ENCODE measurements at regions not wholly inside any gene's neighbourhood (a gene's known extent, or its start where the extent isn't known, plus 50 kb on each side); places are given as distances from the start of the nearest gene placed in this dataset.

DNA sequence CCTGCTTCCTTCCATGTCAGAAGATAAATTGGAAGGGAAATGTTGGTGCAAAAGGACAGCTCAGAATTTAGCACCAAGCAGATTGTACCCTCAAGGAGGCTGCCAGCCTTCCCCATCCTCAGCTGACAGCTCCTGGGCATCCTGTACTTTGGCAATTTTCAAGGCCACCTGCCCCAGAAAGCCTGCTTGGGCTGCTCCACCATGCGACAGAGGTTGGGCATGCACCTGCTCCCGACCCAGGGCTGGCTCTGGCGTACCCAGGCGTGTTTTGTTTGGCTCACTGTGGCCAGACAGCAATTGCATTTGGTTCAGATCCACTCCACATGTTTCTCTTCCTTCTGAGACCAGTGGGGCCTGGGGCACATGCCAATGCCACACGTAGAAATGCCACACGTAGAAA lies 547.8 kb downstream of the NPHP4 start:
- Histone ChIP-seq H4K20me1 (ENCODE audit: insufficient read depth, low read length) (no peaks in the 10 kb centered on the region), H2AFZ (ENCODE audit: insufficient read depth, low read depth, low read length, poor library complexity, severe bottlenecking) (no peak overlapping the region), H3K4me3 (replicated peaks in 1 of 3; ENCODE audit: low read depth in 2 of 3, low read length in 3 of 3) (no peak overlapping the region), H3K79me2 (ENCODE audit: insufficient read depth, low read length) (no peaks in the 10 kb centered on the region), H3K27me3 (ENCODE audit: control insufficient read depth in 2 of 2, insufficient read depth in 2 of 2, low read length in 2 of 2) (no peaks in the 10 kb centered on the region), H3K36me3 (replicated peaks in 1 of 2; ENCODE audit: control insufficient read depth in 1 of 2, insufficient read depth in 2 of 2, low read length in 2 of 2) (no peaks in the 10 kb centered on the region), H3K9ac (ENCODE audit: insufficient read depth, low read length, poor library complexity, severe bottlenecking) (no peak overlapping the region), H3K4me1 (ENCODE audit: control insufficient read depth in 1 of 2, insufficient read depth in 2 of 2, low read length in 2 of 2) (no peaks in the 10 kb centered on the region), H3K27ac (ENCODE audit: low read depth in 1 of 2, low read length in 2 of 2) (no peak overlapping the region), H3K9me3 (replicated peaks in 1 of 2; ENCODE audit: control insufficient read depth in 1 of 2, insufficient read depth in 1 of 2, low read length in 2 of 2) (no peaks in the 10 kb centered on the region), H3K4me2 (replicated peaks; ENCODE audit: extremely low read depth, low read length, poor library complexity, severe bottlenecking) (no peak overlapping the region)
- Mint-ChIP-seq H3K4me1 (no peaks in the 10 kb centered on the region), H3K4me3 (no peak overlapping the region), H3K9me3 (peaks cover 0 to 3% (median under 1%) of the 10 kb centered on the region in 7 donors), H3K27ac (no peak overlapping the region), H3K27me3 (ENCODE audit: low read depth in 3 of 3) (peaks cover 0 to 10% (median 2%) of the 10 kb centered on the region in 3 donors), H3K36me3 (no peaks in the 10 kb centered on the region)
- no peak for DNase-seq
- 91% methylated on average over 6 of the region's 6 CpGs for WGBS (ENCODE audit: insufficient coverage)
- TF ChIP-seq, protein P1, sequence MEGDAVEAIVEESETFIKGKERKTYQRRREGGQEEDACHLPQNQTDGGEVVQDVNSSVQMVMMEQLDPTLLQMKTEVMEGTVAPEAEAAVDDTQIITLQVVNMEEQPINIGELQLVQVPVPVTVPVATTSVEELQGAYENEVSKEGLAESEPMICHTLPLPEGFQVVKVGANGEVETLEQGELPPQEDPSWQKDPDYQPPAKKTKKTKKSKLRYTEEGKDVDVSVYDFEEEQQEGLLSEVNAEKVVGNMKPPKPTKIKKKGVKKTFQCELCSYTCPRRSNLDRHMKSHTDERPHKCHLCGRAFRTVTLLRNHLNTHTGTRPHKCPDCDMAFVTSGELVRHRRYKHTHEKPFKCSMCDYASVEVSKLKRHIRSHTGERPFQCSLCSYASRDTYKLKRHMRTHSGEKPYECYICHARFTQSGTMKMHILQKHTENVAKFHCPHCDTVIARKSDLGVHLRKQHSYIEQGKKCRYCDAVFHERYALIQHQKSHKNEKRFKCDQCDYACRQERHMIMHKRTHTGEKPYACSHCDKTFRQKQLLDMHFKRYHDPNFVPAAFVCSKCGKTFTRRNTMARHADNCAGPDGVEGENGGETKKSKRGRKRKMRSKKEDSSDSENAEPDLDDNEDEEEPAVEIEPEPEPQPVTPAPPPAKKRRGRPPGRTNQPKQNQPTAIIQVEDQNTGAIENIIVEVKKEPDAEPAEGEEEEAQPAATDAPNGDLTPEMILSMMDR (IDR thresholded peaks at IDR 0.05), result no peak
- intact Hi-C loops (cut with micrococcal nuclease), result no loop called here

DNA sequence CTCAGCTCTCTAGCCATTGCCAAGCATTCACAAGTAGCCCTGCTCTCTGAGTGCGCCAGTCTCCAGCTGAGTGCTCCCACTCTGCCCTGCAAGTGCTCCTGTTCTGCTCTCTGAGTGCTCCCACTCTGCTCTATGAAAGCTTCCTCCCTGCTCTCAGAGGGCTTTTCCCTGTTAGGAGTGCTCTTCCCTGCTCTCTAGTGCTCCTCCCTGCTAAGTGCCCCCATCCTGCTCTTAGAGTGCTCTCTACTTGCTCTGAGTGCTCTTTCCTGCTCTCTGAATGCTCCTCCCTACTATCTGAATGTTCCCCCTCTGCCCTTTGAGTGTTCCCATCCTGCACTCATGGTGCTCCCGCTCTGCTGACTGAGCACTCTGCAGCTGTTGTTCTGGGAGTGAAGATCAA lies 555.4 kb downstream of the NPHP4 start:
- no peaks in the 10 kb centered on the region for H4K20me1 ChIP-seq (ENCODE audit: insufficient read depth, low read length)
- H3K4me3 Mint-ChIP-seq, result no peak overlapping the region
- H3K4me1 Mint-ChIP-seq, result no peaks in the 10 kb centered on the region
- WGBS (ENCODE audit: insufficient coverage), result 80% methylated on average over 2 of the region's 2 CpGs
- no peak overlapping the region for H2AFZ ChIP-seq (ENCODE audit: insufficient read depth, low read depth, low read length, poor library complexity, severe bottlenecking)
- no peaks in the 10 kb centered on the region for H3K79me2 ChIP-seq (ENCODE audit: insufficient read depth, low read length)
- intact Hi-C loops (cut with micrococcal nuclease), result no loop called here
- peaks cover 0 to 9% (median 4%) of the 10 kb centered on the region in 7 donors for H3K9me3 Mint-ChIP-seq
- no peak overlapping the region for H3K9ac ChIP-seq (ENCODE audit: insufficient read depth, low read length, poor library complexity, severe bottlenecking)
- H3K9me3 ChIP-seq (replicated peaks in 1 of 2; ENCODE audit: control insufficient read depth in 1 of 2, insufficient read depth in 1 of 2, low read length in 2 of 2), result peaks cover 0 to 5% of the 10 kb centered on the region in 2 donors
- H3K27ac Mint-ChIP-seq, result no peak overlapping the region
- DNase-seq, result no peak
- H3K27me3 Mint-ChIP-seq (ENCODE audit: low read depth in 3 of 3), result peaks cover 5 to 10% (median 7%) of the 10 kb centered on the region in 3 donors
- no peak overlapping the region for H3K4me3 ChIP-seq (replicated peaks in 1 of 3; ENCODE audit: low read depth in 2 of 3, low read length in 3 of 3)
- no peaks in the 10 kb centered on the region for H3K36me3 Mint-ChIP-seq
- H3K36me3 ChIP-seq (replicated peaks in 1 of 2; ENCODE audit: control insufficient read depth in 1 of 2, insufficient read depth in 2 of 2, low read length in 2 of 2), result no peaks in the 10 kb centered on the region
- H3K4me1 ChIP-seq (ENCODE audit: control insufficient read depth in 1 of 2, insufficient read depth in 2 of 2, low read length in 2 of 2), result no peaks in the 10 kb centered on the region
- no peak overlapping the region for H3K27ac ChIP-seq (ENCODE audit: low read depth in 1 of 2, low read length in 2 of 2)
- H3K4me2 ChIP-seq (replicated peaks; ENCODE audit: extremely low read depth, low read length, poor library complexity, severe bottlenecking), result no peak overlapping the region
- no peaks in the 10 kb centered on the region for H3K27me3 ChIP-seq (ENCODE audit: control insufficient read depth in 2 of 2, insufficient read depth in 2 of 2, low read length in 2 of 2)
- TF ChIP-seq, protein P1 (IDR thresholded peaks at IDR 0.05), result no peak
